MM.1S (cell line): ENCODE measurements at regions not wholly inside any gene's neighbourhood (a gene's known extent, or its start where the extent isn't known, plus 50 kb on each side); places are given as distances from the start of the nearest gene placed in this dataset.

Experiments
- DNase-seq: peaks from one replicate; pipeline ENCODE4 v3.0.0-alpha.2; 2015
- H2AFZ ChIP-seq: fragments of 300-600 bp; sonication (generic); 2 replicates; pipeline ENCODE4 v1.6.0; 2016; ENCODE audit warnings: antibody characterized with exemption, low read length
- H3F3A ChIP-seq: fragments of 300-600 bp; sonication (generic); 2 replicates; pipeline ENCODE4 v1.6.1; 2016; ENCODE audit warnings: mild to moderate bottlenecking, antibody characterized with exemption, low read length, moderate library complexity, mixed read lengths; ENCODE audit not compliant: insufficient read depth
- H3K27ac ChIP-seq: fragments of 300-600 bp; sonication (generic); 2 replicates; pipeline ENCODE4 v1.5.1; 2016; ENCODE audit warnings: mild to moderate bottlenecking, low read length
- H3K27me3 ChIP-seq: fragments of 300-600 bp; sonication (generic); replicated peaks from 2 replicates; pipeline ENCODE4 v1.6.0; 2016; ENCODE audit warnings: low read length; ENCODE audit not compliant: insufficient read depth
- H3K36me3 ChIP-seq: fragments of 300-600 bp; sonication (generic); replicated peaks from 2 replicates; pipeline ENCODE4 v1.6.1; 2016; ENCODE audit warnings: mild to moderate bottlenecking, low read length, mixed read lengths; ENCODE audit not compliant: insufficient read depth
- H3K4me1 ChIP-seq: fragments of 300-600 bp; sonication (generic); 2 replicates; pipeline ENCODE4 v1.6.1; 2016; ENCODE audit warnings: low read length, mixed read lengths
- H3K4me2 ChIP-seq: fragments of 300-600 bp; sonication (generic); 2 replicates; pipeline ENCODE4 v1.6.0; 2016; ENCODE audit warnings: low read depth, low read length
- H3K4me3 ChIP-seq: fragments of 300-600 bp; sonication (generic); 2 replicates; pipeline ENCODE4 v1.5.1; 2016; ENCODE audit warnings: low read length, mixed read lengths
- H3K79me2 ChIP-seq: fragments of 300-600 bp; sonication (generic); 2 replicates; pipeline ENCODE4 v1.6.1; 2016; ENCODE audit warnings: mixed run types, low read length, mixed read lengths
- H3K9ac ChIP-seq: fragments of 300-600 bp; sonication (generic); 2 replicates; pipeline ENCODE4 v1.6.1; 2016; ENCODE audit warnings: low read length, mixed read lengths
- H3K9me2 ChIP-seq: fragments of 300-600 bp; sonication (generic); replicated peaks from 2 replicates; pipeline ENCODE4 v1.6.1; 2016; ENCODE audit warnings: mild to moderate bottlenecking, low read length, mixed read lengths; ENCODE audit not compliant: insufficient read depth
- H3K9me3 ChIP-seq: fragments of 300-600 bp; sonication (generic); replicated peaks from 2 replicates; pipeline ENCODE4 v1.6.1; 2016; ENCODE audit warnings: mild to moderate bottlenecking, low read length, mixed read lengths; ENCODE audit not compliant: insufficient read depth
- H4K20me1 ChIP-seq: fragments of 300-600 bp; sonication (generic); 2 replicates; pipeline ENCODE4 v1.6.1; 2016; ENCODE audit warnings: mild to moderate bottlenecking, low read length, moderate library complexity, mixed read lengths; ENCODE audit not compliant: insufficient read depth
- EZH2 ChIP-seq: fragments of 300-600 bp; sonication (generic); optimal IDR thresholded peaks from 2 replicates; pipeline ENCODE3; 2017; ENCODE audit warnings: low read depth, mild to moderate bottlenecking, antibody characterized with exemption, low read length, mixed read lengths
- EZH2phosphoT487 ChIP-seq: fragments of 300-600 bp; sonication (generic); IDR thresholded peaks from 2 replicates; pipeline ENCODE4 v1.6.1; 2018; ENCODE audit warnings: antibody characterized with exemption, low read length
- TF ChIP-seq, protein P1 (sequence below): fragments of 300-600 bp; sonication (generic); IDR thresholded peaks from 2 replicates; pipeline ENCODE4 v1.5.1; 2016; ENCODE audit warnings: antibody characterized with exemption, low read length, mixed read lengths

- H3K4me3 ChIP-seq = peak overlapping the region; percentile 29; the same call in 1 of the 2 replicates
- 0 out of 2 replicates have a peak, but pooled peaks cover 3% of the 10 kb centered on the region for H3K9me2 ChIP-seq
- H3K79me2 ChIP-seq = no peaks in the 10 kb centered on the region
- DNase-seq = peak; percentile 49
- H3K4me2 ChIP-seq = peak overlapping the region; percentile 76
- H2AFZ ChIP-seq = peak overlapping the region; percentile 41
- peaks cover 20% of the 10 kb centered on the region for H3K4me1 ChIP-seq
- H3K9ac ChIP-seq = peak overlapping the region; percentile 8; the same call in 1 of the 2 replicates
- no peaks in the 10 kb centered on the region for H4K20me1 ChIP-seq
- no peaks in the 10 kb centered on the region for H3F3A ChIP-seq
- no peaks in the 10 kb centered on the region for H3K36me3 ChIP-seq
- no peaks in the 10 kb centered on the region for H3K27me3 ChIP-seq
- TF ChIP-seq, protein P1, sequence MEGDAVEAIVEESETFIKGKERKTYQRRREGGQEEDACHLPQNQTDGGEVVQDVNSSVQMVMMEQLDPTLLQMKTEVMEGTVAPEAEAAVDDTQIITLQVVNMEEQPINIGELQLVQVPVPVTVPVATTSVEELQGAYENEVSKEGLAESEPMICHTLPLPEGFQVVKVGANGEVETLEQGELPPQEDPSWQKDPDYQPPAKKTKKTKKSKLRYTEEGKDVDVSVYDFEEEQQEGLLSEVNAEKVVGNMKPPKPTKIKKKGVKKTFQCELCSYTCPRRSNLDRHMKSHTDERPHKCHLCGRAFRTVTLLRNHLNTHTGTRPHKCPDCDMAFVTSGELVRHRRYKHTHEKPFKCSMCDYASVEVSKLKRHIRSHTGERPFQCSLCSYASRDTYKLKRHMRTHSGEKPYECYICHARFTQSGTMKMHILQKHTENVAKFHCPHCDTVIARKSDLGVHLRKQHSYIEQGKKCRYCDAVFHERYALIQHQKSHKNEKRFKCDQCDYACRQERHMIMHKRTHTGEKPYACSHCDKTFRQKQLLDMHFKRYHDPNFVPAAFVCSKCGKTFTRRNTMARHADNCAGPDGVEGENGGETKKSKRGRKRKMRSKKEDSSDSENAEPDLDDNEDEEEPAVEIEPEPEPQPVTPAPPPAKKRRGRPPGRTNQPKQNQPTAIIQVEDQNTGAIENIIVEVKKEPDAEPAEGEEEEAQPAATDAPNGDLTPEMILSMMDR = no peak
- TF ChIP-seq EZH2phosphoT487 (no peak), EZH2 (no peak)
- peak overlapping the region; percentile 22; the same call in 1 of the 2 replicates for H3K27ac ChIP-seq
- H3K9me3 ChIP-seq = no peaks in the 10 kb centered on the region
Observed at GRCh38 chr4:156344397-156344796, 390.7 kb upstream of the CTSO start.

- no peaks in the 10 kb centered on the region for H3K9me2 ChIP-seq
- no peak overlapping the region for H3K4me3 ChIP-seq
- no peak overlapping the region for H3K4me2 ChIP-seq
- no peak overlapping the region for H3K9ac ChIP-seq
- H3K4me1 ChIP-seq = no peaks in the 10 kb centered on the region
- no peaks in the 10 kb centered on the region for H3K36me3 ChIP-seq
- no peaks in the 10 kb centered on the region for H4K20me1 ChIP-seq
- no peaks in the 10 kb centered on the region for H3K9me3 ChIP-seq
- no peak for TF ChIP-seq EZH2
- TF ChIP-seq, protein P1 = no peak
- TF ChIP-seq EZH2phosphoT487 = no peak
- no peaks in the 10 kb centered on the region for H3K27me3 ChIP-seq
- no peaks in the 10 kb centered on the region for H3K79me2 ChIP-seq
- no peak for DNase-seq
- H2AFZ ChIP-seq = no peak overlapping the region
- H3K27ac ChIP-seq = no peak overlapping the region
- no peaks in the 10 kb centered on the region for H3F3A ChIP-seq
Observed at GRCh38 chr4:156336511-156336910, 382.8 kb upstream of the CTSO start.

- H3K9me2 ChIP-seq = no peaks in the 10 kb centered on the region
- no peak for DNase-seq
Observed at GRCh38 chr4:156335721-156336120, 382.1 kb upstream of the CTSO start.

More at GRCh38 chr4:156335721-156336120, 382.1 kb upstream of the CTSO start:
- H3K27ac ChIP-seq = no peak overlapping the region
- H2AFZ ChIP-seq = no peak overlapping the region
- no peaks in the 10 kb centered on the region for H3F3A ChIP-seq
- H3K36me3 ChIP-seq = no peaks in the 10 kb centered on the region
- no peaks in the 10 kb centered on the region for H4K20me1 ChIP-seq
- H3K27me3 ChIP-seq = no peaks in the 10 kb centered on the region
- no peak overlapping the region for H3K9ac ChIP-seq
- no peaks in the 10 kb centered on the region for H3K9me3 ChIP-seq
- TF ChIP-seq EZH2 (no peak), EZH2phosphoT487 (no peak)
- TF ChIP-seq, protein P1 = no peak
- no peak overlapping the region for H3K4me2 ChIP-seq
- H3K79me2 ChIP-seq = no peaks in the 10 kb centered on the region
- H3K4me1 ChIP-seq = 0 out of 2 replicates have a peak, but pooled peaks cover 2% of the 10 kb centered on the region
- H3K4me3 ChIP-seq = no peak overlapping the region
